ENCODE measurements at regions not wholly inside any gene's neighbourhood (a gene's known extent, or its start where the extent isn't known, plus 50 kb on each side); places are given as distances from the start of the nearest gene placed in this dataset.

DNA sequence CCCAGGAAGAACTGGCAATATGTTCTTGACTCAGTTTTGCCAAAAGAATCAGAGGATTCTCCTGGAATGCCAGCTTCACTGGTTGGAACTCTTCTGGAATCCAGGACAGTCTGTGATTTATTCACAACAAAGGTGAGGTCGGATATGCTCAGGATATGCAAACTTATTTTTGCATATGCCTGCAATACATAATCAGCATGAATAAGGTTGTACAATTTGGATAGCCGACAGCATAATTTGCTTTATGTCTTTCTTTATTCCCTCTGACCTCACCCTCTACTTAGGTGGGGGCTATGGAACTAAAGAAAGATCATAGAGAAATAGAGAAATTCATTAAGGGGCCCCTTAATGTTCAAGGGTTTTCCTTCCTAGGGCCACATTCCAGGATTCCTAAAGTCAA lies 57.6 kb upstream of the AKR1E2 start:
- Histone ChIP-seq H3K4me1 (peaks cover 39 to 49% of the 10 kb centered on the region in 2 donors), H3K4me3 (no peak overlapping the region), H3K27ac (peak overlapping the region; percentile 4 to 65 (median 48)), H3K27me3 (no peaks in the 10 kb centered on the region), H3K9me3 (no peaks in the 10 kb centered on the region), H3K36me3 (no peaks in the 10 kb centered on the region)
- intact Hi-C loops (cut with DNase I; ENCODE audit: low total_unique reads), result loop anchor here (5.0 kb wide), 4 partner anchors 271 to 1301 kb away; no protein-coding TSS in a partner anchor
- no peak for DNase-seq
- ATAC-seq, result no peak
- TF ChIP-seq, protein P1, sequence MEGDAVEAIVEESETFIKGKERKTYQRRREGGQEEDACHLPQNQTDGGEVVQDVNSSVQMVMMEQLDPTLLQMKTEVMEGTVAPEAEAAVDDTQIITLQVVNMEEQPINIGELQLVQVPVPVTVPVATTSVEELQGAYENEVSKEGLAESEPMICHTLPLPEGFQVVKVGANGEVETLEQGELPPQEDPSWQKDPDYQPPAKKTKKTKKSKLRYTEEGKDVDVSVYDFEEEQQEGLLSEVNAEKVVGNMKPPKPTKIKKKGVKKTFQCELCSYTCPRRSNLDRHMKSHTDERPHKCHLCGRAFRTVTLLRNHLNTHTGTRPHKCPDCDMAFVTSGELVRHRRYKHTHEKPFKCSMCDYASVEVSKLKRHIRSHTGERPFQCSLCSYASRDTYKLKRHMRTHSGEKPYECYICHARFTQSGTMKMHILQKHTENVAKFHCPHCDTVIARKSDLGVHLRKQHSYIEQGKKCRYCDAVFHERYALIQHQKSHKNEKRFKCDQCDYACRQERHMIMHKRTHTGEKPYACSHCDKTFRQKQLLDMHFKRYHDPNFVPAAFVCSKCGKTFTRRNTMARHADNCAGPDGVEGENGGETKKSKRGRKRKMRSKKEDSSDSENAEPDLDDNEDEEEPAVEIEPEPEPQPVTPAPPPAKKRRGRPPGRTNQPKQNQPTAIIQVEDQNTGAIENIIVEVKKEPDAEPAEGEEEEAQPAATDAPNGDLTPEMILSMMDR (IDR thresholded peaks at IDR 0.05 in 4 of 5, conservative IDR thresholded peaks at IDR 0.05 in 1 of 5), result no peak
- TF ChIP-seq POLR2A (IDR thresholded peaks at IDR 0.05), result no peak
- in situ Hi-C loops (cut with MboI; ENCODE audit: low sequenced_read_pairs in 4 of 4), result loop anchor here in 3 of 4 donors (5.0 to 25.0 kb wide), 6 partner anchors 106 to 1306 kb away; partner anchors contain the start of gene KLF6 (in 1 of the 3)

DNA sequence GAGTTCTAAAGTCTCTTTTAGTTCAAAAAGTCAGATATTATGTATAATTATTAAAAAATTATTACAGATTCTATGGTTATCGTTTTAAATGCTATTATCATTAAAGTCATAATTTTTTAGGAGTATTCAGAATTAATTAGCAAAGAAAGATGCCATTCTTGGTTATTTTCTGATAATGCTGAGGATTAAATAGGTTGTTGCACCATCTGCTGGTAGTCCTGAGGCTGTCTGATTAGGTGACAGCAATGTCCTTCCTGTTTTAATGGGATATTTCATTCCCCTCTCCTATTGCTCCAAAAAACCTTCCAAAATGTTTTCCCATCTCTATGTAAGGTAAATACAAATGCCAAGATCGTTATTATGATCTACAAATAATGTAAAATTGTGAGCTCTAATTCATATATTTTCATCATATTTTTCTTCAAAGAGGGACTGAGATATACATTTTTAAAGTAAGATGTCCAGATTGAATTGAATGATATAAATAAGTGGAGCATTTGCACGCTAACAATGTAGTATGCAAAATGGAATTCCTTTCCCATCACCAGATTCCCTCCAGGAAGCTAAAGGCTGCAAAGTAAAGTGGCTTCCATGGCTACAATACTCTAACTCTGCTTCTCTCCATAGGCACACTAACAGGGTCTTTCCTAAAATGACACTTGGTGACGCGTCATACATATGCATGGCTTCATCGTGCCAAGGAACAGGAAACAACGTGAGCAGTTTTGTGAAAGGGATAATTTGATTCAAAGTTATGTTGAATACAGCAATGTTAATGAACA lies 58.8 kb upstream of the AKR1E2 start:
- H3K27ac ChIP-seq, result peak overlapping the region; percentile 27 to 65 (median 56)
- TF ChIP-seq, protein P1 (IDR thresholded peaks at IDR 0.05 in 4 of 5, conservative IDR thresholded peaks at IDR 0.05 in 1 of 5), result peak; percentile 60 to 76 (median 64)
- no peak for TF ChIP-seq POLR2A (IDR thresholded peaks at IDR 0.05)
- peaks cover 39 to 50% of the 10 kb centered on the region in 2 donors for H3K4me1 ChIP-seq
- H3K27me3 ChIP-seq, result no peaks in the 10 kb centered on the region
- no peaks in the 10 kb centered on the region for H3K36me3 ChIP-seq
- DNase-seq (no peak), ATAC-seq (peak; percentile 74 to 76)
- intact Hi-C loops (cut with DNase I; ENCODE audit: low total_unique reads) (loop anchor here (1.0 to 5.0 kb wide), 5 partner anchors 106 to 1300 kb away; no protein-coding TSS in a partner anchor), in situ Hi-C loops (cut with MboI; ENCODE audit: low sequenced_read_pairs in 4 of 4) (loop anchor here in 3 of 4 donors (5.0 to 25.0 kb wide), 6 partner anchors 105 to 1305 kb away; partner anchors contain the start of gene KLF6 (in 1 of the 3))
- no peaks in the 10 kb centered on the region for H3K9me3 ChIP-seq
- no peak overlapping the region for H3K4me3 ChIP-seq

DNA sequence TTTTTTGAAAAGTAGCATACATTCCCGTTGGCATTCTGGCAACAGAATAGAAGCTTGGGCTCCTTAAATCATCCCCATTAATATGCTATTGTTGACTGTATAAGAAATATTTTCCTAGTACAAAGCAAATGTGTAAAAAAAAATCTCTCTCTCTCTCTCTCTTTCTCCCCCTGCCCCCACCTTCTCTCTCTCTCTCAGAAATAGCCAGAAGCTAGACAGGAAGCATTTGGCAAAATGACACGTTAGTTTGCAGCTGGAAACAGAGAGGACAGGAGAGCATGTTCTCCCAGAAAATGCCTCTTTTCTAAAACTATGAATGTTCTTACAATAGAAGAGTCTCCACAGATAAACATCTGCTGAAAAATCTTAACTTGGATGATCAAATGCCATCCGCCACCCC lies 59.6 kb upstream of the AKR1E2 start:
- TF ChIP-seq, protein P1 (IDR thresholded peaks at IDR 0.05 in 4 of 5, conservative IDR thresholded peaks at IDR 0.05 in 1 of 5), result no peak
- no peak for TF ChIP-seq POLR2A (IDR thresholded peaks at IDR 0.05)
- peak overlapping the region; percentile 27 to 65 (median 56) for H3K27ac ChIP-seq
- no peaks in the 10 kb centered on the region for H3K27me3 ChIP-seq
- ATAC-seq (no peak), DNase-seq (no peak)
- in situ Hi-C loops (cut with MboI; ENCODE audit: low sequenced_read_pairs in 4 of 4) (loop anchor here in 3 of 4 donors (5.0 to 25.0 kb wide), 6 partner anchors 104 to 1304 kb away; partner anchors contain the start of gene KLF6 (in 1 of the 3)), intact Hi-C loops (cut with DNase I; ENCODE audit: low total_unique reads) (loop anchor here (5.0 kb wide), 4 partner anchors 269 to 1299 kb away; no protein-coding TSS in a partner anchor)
- no peak overlapping the region for H3K4me3 ChIP-seq
- H3K4me1 ChIP-seq, result peaks cover 36 to 50% of the 10 kb centered on the region in 2 donors
- no peaks in the 10 kb centered on the region for H3K9me3 ChIP-seq
- H3K36me3 ChIP-seq, result no peaks in the 10 kb centered on the region

DNA sequence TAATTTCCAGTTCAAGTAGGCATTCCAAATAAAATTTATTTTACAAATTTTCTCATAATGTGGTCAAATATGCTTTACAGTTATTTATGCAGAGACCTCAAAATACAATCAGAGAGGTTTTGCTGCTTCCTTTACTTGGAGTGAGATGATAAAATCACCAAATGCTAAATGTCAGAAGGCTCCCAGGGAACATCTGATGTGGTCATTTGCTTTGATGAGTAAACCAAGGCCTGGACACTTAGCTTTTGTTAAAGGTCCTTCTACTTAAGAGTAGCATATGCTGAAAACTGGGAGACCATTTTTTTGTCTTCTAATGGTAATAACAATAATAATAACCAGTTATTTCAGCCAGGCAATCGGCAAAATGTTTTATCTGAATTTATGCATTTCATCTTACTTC lies 60.6 kb upstream of the AKR1E2 start:
- H3K27ac ChIP-seq, result peak overlapping the region in 1 of 4 donors; percentile 65
- peaks cover 28 to 43% of the 10 kb centered on the region in 2 donors for H3K4me1 ChIP-seq
- TF ChIP-seq POLR2A (IDR thresholded peaks at IDR 0.05), result no peak
- no peaks in the 10 kb centered on the region for H3K9me3 ChIP-seq
- ATAC-seq (no peak), DNase-seq (no peak)
- in situ Hi-C loops (cut with MboI; ENCODE audit: low sequenced_read_pairs in 4 of 4) (loop anchor here in 3 of 4 donors (5.0 to 25.0 kb wide), 6 partner anchors 103 to 1303 kb away; partner anchors contain the start of gene KLF6 (in 1 of the 3)), intact Hi-C loops (cut with DNase I; ENCODE audit: low total_unique reads) (loop anchor here (5.0 kb wide), 4 partner anchors 268 to 1298 kb away; no protein-coding TSS in a partner anchor)
- no peaks in the 10 kb centered on the region for H3K36me3 ChIP-seq
- H3K4me3 ChIP-seq, result no peak overlapping the region
- no peaks in the 10 kb centered on the region for H3K27me3 ChIP-seq

DNA sequence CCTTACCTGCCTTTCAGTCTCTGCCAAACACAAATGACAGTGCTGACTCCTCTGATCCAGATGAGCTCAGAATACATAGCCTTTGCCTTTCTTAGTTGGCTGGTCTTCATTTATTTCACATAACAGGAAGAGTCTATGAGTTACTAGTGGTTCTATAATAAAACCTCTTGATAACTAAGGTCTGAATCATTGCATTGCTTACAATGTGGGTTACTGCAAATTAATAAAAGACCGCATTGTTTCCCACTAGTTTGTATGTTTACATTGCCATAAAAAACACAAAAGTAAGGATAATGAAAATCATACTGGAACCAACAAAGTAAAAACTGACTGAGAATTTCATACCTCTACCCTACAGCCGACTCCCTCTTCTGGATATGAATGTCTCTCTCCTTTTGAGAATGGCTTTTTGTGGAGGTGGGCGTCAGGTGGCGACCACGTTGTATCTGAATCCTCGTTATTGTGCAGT lies 62.0 kb upstream of the AKR1E2 start:
- ATAC-seq, result no peak
- H3K4me3 ChIP-seq, result no peak overlapping the region
- TF ChIP-seq, protein P1 (IDR thresholded peaks at IDR 0.05 in 4 of 5, conservative IDR thresholded peaks at IDR 0.05 in 1 of 5), result no peak
- TF ChIP-seq POLR2A (IDR thresholded peaks at IDR 0.05), result no peak

More for the DNA sequence above, 62.0 kb upstream of the AKR1E2 start:
- in situ Hi-C loops (cut with MboI; ENCODE audit: low sequenced_read_pairs in 4 of 4) (loop anchor here in 3 of 4 donors (10.0 to 25.0 kb wide), 5 partner anchors 109 to 1302 kb away; partner anchors contain the start of gene KLF6 (in 1 of the 3)), intact Hi-C loops (cut with DNase I; ENCODE audit: low total_unique reads) (no loop called here)
- Histone ChIP-seq H3K27me3 (no peaks in the 10 kb centered on the region), H3K4me1 (peaks cover 28 to 43% of the 10 kb centered on the region in 2 donors), H3K9me3 (no peaks in the 10 kb centered on the region), H3K27ac (peak overlapping the region in 1 of 4 donors; percentile 43), H3K36me3 (no peaks in the 10 kb centered on the region)
- DNase-seq, result no peak
